Left lung (tissue), 4 donors: ENCODE measurements at regions not wholly inside any gene's neighbourhood (a gene's known extent, or its start where the extent isn't known, plus 50 kb on each side); places are given as distances from the start of the nearest gene placed in this dataset.

Source experiments
- ATAC-seq: fragments of 200-7000 bp; cut with Tn5 transposase; one replicate; pipeline ENCODE4 v1.9.1; 2020; ENCODE audit warnings: moderate library complexity
- DNase-seq, 4 donors: peaks; one replicate each; pipeline ENCODE4 v3.0.0-alpha.2; 2013 to 2020
- H3K27ac ChIP-seq, 2 donors: fragments of 200-600 bp; sonication (generic) in 1 of 2; one replicate each; pipeline versions ENCODE4 v1.5.0 to v1.8.0; 2020 to 2021
- H3K27me3 ChIP-seq, 2 donors: fragments of 200-600 bp; sonication (generic) in 1 of 2; one replicate each; pipeline versions ENCODE4 v1.5.0 to v1.8.0; 2020 to 2021
- H3K36me3 ChIP-seq, 2 donors: fragments of 200-600 bp; sonication (generic) in 1 of 2; one replicate each; pipeline versions ENCODE4 v1.5.0 to v1.8.0; 2020 to 2021
- H3K4me1 ChIP-seq, 2 donors: fragments of 200-600 bp; one replicate each; pipeline ENCODE4 v1.8.0; 2021
- H3K4me3 ChIP-seq, 2 donors: fragments of 200-600 bp; sonication (generic) in 1 of 2; one replicate each; pipeline versions ENCODE4 v1.5.0 to v1.8.0; 2020 to 2021; ENCODE audit warnings: mild to moderate bottlenecking in 1 of 2
- H3K9me3 ChIP-seq, 2 donors: fragments of 200-600 bp; sonication (generic) in 1 of 2; one replicate each; pipeline versions ENCODE4 v1.5.0 to v1.8.0; 2020 to 2021
- CTCF ChIP-seq, 2 donors: fragments of 200-600 bp; sonication (generic) in 1 of 2; IDR thresholded peaks; one replicate each; pipeline versions ENCODE4 v1.5.0 to v1.8.0; 2021; ENCODE audit warnings: antibody characterized with exemption in 2 of 2
- intact Hi-C, 2 donors: fragments of 100-400 bp; cut with DNase I; formaldehyde crosslinking; loops; one replicate each; pipeline versions ENCODE4 v1.11.2 to v1.14.2; 2022
- donor health status: DM: no; HTN: yes; CAD: no.
- donor health status: DM: no; HTN: no; CAD: no.

GRCh38 chr3:182533394-182533793 is 259.9 kb upstream of the ATP11B start:
- H3K27ac ChIP-seq = no peak overlapping the region
- intact Hi-C loops = no loop called here
- no peaks in the 10 kb centered on the region for H3K27me3 ChIP-seq
- TF ChIP-seq CTCF (IDR thresholded peaks at IDR 0.05) = no peak
- H3K36me3 ChIP-seq = no peaks in the 10 kb centered on the region
- no peaks in the 10 kb centered on the region for H3K4me1 ChIP-seq
- H3K9me3 ChIP-seq = no peaks in the 10 kb centered on the region
- no peak for DNase-seq
- ATAC-seq = no peak
- no peak overlapping the region for H3K4me3 ChIP-seq

- H3K4me3 ChIP-seq = no peak overlapping the region
- TF ChIP-seq CTCF (IDR thresholded peaks at IDR 0.05) = no peak
- no peak for DNase-seq
- H3K9me3 ChIP-seq = no peaks in the 10 kb centered on the region
- ATAC-seq = no peak
- H3K4me1 ChIP-seq = no peaks in the 10 kb centered on the region
- H3K36me3 ChIP-seq = no peaks in the 10 kb centered on the region
- no peaks in the 10 kb centered on the region for H3K27me3 ChIP-seq
- H3K27ac ChIP-seq = no peak overlapping the region
- intact Hi-C loops = no loop called here
Measured at GRCh38 chr3:182544542-182544941, 248.8 kb upstream of the ATP11B start.

GRCh38 chr3:182562274-182562673 is 231.0 kb upstream of the ATP11B start:
- Histone ChIP-seq H3K9me3 (peaks cover 0 to 10% of the 10 kb centered on the region in 2 donors), H3K36me3 (no peaks in the 10 kb centered on the region), H3K4me1 (no peaks in the 10 kb centered on the region), H3K27me3 (no peaks in the 10 kb centered on the region), H3K4me3 (no peak overlapping the region), H3K27ac (no peak overlapping the region)
- no peak for TF ChIP-seq CTCF (IDR thresholded peaks at IDR 0.05)
- ATAC-seq (no peak), DNase-seq (no peak)
- intact Hi-C loops = no loop called here

- H3K27ac ChIP-seq = no peak overlapping the region
- H3K9me3 ChIP-seq = no peaks in the 10 kb centered on the region
- H3K27me3 ChIP-seq = no peaks in the 10 kb centered on the region
- intact Hi-C loops = no loop called here
- no peaks in the 10 kb centered on the region for H3K4me1 ChIP-seq
- H3K36me3 ChIP-seq = no peaks in the 10 kb centered on the region
- DNase-seq (no peak), ATAC-seq (no peak)
- TF ChIP-seq CTCF (IDR thresholded peaks at IDR 0.05) = no peak
- H3K4me3 ChIP-seq = no peak overlapping the region
Measured at GRCh38 chr3:182565916-182566796, 227.1 kb upstream of the ATP11B start.

GRCh38 chr3:182567700-182568099 is 225.6 kb upstream of the ATP11B start:
- peaks cover 0 to 3% of the 10 kb centered on the region in 2 donors for H3K9me3 ChIP-seq

More at GRCh38 chr3:182567700-182568099, 225.6 kb upstream of the ATP11B start:
- H3K27me3 ChIP-seq = no peaks in the 10 kb centered on the region
- H3K4me3 ChIP-seq = no peak overlapping the region
- H3K36me3 ChIP-seq = no peaks in the 10 kb centered on the region
- intact Hi-C loops = no loop called here
- ATAC-seq (peak; percentile 56), DNase-seq (peak in 2 of 4 donors; percentile 59 to 82)
- H3K27ac ChIP-seq = no peak overlapping the region
- TF ChIP-seq CTCF (IDR thresholded peaks at IDR 0.05) = no peak
- H3K4me1 ChIP-seq = no peaks in the 10 kb centered on the region
